ENCODE measurements at regions not wholly inside any gene's neighbourhood (a gene's known extent, or its start where the extent isn't known, plus 50 kb on each side); places are given as distances from the start of the nearest gene placed in this dataset.

DNA sequence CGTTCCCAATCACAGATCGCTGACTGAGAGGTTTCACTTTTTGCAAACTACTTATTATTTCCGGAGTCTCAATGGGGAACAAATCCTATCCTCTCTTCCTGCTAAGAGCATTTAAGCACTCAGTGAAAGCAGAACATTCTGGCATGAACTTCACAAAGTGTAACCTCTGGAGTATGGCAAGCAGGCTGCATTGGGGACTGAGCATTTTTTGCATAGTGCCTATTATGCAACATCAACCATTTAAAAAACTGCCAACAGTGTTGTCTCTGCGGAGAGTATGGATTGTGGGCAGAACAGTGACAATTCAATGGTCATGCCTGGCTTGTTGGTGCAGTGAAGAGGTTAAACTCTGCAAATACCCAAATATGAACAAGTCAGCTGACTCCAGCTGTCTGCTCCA lies 484.6 kb downstream of the OLFM4 start:
- TF ChIP-seq POLR2AphosphoS5 (IDR thresholded peaks at IDR 0.05; ENCODE audit: insufficient read depth in 1 of 2, low read depth in 1 of 2) = no peak
- TF ChIP-seq CTCF (IDR thresholded peaks at IDR 0.05) = no peak
